ENCODE measurements at regions not wholly inside any gene's neighbourhood (a gene's known extent, or its start where the extent isn't known, plus 50 kb on each side); places are given as distances from the start of the nearest gene placed in this dataset.

DNA sequence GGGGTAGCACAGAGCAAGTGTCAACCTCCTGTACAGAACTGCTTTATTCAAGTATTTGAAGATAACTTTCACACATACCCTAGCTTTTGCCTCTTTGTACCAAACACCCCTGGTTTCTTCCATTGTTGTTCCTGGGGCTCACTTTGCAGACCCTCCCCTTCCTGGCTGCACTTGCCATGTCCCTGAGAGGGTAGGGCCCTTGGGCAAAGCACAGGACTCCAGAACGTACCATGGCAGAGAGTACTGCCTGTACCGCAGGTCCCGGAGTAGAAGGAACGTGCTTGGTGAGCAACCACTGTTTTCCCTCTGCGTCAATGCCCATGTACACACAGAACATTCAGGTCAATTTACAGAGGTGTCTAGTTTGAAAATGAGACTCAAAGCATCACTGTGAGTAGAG is 290.4 kb downstream of the EN1 start:
- DNase-seq = no peak

DNA sequence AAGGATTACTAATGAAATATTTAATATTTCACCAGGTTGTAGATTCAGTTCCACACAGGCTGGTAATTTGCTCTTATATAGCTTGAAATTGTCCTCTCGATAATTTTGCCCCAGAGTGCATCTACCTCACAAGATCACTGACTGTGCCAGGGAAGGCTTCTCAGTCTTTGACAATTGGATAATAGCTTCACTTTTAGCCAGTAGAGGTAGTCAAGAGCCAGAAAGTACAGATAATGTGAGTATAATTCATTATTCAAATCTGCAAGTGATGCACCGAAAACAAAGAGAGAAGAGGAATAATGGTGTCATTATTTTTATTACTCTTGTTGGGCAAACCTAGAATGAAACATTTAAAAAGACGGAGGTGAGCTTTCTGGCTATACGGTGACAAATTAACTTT is 292.8 kb downstream of the EN1 start:
- DNase-seq = no peak

DNA sequence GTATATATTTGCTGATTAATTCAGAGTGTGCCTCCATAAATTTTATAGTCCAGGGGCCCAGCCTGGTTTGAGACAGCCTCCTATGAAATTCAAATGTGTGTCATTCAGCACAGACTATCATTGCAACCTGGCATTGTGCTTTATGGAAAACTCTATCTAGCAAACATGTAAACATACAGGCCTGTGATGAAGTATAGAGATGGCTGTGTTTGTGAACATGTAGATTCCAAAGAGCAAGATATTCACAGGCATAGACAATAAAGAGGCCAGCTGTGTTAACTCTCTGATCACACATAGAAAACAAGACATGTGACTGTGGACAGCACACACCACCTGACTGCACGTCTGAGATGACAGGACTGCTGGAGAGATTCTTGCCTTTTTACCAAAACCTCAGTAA is 297.9 kb downstream of the EN1 start:
- DNase-seq = no peak

DNA sequence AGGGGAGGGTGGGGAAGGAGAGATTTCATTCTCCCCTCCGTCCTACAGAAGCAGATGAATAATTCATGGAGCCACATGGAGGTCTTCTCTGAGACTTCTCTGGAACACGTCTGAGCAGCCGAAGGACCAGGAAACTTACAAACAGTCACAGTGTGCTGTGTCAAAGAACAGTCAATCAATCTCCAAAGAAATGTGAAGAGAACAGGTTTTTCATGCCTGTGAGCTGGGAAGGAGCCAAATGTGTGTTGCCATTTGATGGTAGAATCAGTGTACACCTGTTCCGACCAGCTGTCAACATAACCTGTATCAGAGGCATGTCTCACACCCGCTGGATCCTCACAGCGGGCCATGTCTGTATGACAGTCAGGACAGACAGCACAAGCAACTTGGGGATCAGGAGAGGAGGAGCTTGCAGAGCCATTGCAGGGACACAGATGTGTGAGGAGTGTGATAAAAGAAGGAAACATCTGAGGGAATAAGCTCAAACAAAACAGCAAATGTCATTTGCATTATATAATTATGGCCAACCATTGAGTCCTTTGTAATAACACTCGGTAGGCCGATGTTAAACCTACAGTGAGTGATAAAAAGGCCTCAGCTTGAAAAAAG is 298.5 kb downstream of the EN1 start:
- no peak for DNase-seq

DNA sequence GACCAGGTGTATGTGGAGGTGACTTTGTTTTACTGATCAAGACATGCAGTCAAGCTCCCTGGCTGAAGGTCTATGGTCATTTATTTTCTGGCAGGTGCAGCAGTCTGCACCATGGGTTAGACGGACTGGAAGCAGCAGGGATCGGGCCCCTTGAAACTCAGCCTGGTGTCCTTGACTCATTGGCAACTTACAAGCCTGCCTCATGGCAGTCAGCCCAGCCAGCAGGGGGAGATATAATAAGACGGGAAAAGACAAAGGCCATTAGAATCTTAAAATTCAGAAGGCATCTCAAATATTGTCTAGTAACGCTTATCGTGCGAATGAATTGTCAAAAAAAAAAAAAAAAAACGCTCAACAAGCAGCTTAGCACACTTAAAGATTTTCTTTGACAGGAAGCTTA is 308.2 kb downstream of the EN1 start:
- DNase-seq = peak; percentile 56

DNA sequence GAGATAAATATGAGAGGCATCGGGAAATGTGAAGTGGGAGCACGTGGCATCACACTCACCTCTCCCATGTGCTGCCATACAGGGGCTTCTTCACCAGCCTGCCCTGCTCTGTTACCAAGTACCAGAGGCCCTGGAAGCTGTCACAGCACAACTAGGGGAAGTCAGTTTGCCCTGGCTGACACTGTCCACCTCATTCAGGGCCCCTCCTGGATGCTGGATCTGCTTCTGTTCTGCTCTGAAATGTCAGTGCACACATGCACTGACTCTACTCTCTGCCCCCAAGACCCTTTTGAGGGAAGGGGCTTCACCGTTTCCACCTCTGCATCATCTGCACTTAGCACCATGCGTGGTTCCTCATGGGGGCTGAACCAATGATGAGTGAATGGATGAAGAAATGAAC is 311.1 kb downstream of the EN1 start:
- DNase-seq = no peak

DNA sequence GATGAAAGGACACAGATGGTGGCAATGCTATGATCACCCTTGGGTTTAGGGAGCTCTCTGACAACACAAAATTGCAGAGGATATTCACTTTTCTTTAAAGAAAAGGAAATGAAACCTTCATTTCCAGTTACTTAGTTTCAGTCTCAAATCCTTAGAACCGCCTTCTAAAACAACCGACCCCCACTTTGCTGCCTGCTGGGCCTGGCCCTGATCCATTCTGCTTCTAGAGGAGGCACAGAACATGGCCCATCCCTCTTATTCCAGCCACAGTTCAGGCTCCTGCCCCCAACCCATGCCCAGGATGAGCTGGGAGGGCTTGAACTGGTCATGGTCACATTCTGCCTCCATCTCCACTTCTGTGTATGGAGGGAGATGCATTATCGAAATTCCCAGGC is 311.6 kb downstream of the EN1 start:
- no peak for DNase-seq

DNA sequence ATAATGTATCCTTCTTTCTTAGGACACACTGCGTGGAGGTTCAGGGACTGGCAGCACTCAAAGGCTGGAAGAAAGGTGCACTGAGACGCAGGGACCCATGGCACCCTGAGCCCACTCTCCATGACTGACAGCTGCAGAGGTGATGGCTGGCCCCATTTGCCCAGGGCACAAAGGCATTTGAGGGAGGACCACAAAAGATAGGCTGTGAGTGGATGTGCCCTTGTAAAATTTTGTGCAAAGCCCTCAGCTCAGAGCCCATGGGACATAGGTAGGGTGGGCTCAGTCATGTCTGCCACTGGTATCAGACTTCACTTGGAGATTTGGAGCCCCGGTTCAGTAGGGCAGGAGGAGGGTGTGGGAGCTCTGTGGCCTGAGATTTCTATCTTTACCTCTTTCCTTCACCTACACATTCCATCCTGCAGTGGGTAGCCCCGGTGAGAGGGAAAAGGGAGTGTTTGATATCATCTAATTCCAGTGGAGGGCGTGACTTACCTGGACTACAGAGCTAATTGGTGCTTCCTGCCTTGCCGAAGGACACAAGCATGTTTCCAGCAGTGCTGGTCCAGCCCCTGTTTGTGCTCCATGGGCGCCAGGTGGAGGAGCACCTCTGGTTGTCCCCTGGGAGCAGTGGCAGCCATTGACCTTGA is 312.2 kb downstream of the EN1 start:
- no peak for DNase-seq

DNA sequence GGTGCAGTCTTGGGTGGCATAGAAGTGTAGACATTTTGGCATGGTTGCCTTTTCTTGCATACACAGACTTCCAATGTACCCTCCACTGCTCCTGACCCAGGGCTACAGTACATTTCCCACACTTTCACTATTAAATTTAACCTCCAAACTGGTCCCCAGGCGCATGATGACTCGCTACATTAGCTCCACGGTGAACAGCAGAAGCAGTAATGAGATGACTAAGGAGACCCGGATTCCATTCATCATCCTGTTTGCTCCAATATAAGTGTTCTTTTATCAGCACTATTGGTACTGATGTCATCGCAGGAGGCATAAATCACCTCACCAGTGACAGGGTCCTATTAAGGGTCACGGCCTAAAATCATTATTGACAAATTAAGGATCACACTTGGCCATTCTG is 316.5 kb downstream of the EN1 start:
- DNase-seq = no peak

DNA sequence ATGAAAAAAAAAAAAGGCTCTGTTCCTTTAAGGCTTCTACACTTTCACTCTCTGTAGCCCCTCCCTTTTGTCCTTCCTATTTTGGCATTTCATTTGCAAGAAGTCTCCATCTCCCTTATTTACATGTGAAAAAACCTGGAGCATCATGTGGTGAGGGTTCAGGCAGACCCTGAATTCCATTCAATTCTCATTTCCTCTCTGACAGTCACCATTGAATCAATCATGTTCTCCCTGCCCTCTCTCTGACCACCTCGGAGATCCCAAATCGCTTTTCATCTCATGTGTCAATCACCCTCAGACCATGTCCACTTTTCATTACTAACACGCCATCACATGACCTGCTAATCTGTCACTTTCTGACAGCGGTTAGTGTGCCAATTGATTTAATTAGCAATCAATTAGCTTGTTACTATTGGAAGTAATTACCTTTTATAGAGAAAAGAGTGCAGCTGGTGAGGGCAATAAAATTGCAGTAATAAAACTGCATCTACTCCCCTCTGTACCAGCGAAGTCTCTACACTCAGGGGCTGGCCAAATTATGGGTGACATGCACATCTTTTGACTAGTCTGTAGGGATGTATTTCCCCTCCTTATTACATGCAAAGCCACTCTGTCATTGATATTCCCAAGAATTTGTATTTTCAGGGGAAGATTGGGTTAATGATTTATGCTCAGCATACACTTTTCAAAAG is 317.4 kb downstream of the EN1 start:
- DNase-seq = no peak

DNA sequence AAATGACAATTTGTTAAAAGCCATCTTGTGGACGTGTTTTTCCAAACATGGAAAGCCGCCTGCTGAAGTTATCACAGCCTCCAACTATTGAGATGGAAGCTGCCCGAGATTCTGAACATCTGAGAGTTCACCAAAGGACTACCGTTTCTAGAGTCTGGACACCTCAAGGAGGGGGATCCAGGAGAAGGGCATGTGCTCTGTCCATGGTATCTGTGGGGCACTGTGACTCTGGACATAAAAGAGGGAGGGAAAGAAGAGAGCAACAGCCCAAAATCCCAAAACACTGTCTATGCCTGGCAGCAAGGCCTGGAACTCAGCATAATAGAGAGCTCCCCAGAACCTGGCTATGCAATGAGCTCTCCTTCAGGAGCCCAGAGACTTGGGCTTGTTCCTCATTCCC is 319.9 kb downstream of the EN1 start:
- DNase-seq = no peak

DNA sequence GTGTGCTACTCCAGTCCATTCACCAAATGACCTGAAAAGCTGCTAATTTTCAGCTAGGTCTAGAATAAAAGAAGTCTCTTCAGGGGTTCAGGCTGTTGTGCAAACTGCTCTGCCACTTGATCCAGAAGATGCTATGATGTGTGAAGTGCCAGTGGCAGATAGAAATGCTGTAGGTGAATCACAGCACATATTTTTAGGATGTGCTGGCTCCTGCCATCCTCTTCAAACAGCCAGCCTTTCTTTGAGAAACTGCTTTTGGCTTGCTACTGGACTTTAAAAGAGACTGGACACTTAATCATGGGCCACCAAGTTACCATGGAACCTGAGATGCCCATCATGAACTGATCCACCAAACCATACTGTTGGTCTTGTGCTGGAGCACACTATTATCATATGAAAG is 322.1 kb downstream of the EN1 start:
- no peak for DNase-seq

DNA sequence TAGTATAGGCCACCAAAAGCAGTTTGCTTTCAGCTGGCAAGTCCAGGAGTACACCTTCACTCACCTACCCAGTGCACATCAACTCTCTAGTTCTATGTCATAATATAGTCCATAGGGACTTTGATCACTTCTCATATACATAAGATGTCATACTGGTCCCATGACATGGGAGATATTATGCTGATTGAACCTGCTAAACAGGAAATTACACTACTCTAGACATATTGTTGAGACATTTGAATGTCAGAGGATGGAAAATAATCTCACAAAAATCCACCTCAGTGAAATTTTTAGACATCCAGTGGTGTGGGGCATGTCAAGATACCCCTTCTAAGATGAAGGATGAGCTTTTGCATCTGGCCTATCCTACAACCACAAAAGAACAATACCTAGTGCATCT is 322.5 kb downstream of the EN1 start:
- no peak for DNase-seq

DNA sequence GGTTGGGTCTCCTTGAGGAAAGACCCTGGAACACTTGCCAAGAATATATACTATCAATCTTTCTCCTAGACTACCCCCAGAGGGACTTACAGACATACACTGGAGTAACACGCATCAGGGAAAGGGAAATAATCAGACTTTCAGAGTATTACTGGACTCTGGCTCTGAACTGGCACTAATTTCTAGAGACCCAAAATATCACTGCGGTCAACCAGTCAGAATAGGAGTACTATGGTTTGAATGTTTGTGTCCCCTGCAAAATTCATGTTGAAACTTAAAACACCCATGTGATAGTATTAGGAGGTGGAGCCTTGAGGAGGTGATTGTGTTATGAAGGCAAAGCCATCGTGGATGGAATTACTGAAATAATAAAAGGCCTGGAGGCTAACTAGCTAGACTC is 323.7 kb downstream of the EN1 start:
- DNase-seq = no peak

DNA sequence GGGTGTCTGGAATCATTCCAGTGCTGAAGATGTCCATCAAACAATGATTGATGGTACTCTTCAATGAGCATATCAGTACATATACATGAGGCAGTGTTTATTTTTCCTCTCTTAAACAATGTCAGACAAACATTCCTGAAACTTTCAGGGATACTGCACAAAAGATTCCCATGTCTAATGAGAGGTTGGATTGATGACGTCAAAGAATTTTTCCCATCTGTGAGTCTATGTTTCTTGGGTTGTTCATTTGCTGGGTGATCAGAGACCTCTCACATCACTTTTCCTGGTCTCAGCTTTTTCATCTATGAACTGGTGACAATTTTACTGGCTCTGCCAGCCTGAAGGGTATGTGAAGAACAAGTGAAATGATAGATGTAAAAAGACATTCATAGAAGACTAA is 325.5 kb downstream of the EN1 start:
- no peak for DNase-seq

DNA sequence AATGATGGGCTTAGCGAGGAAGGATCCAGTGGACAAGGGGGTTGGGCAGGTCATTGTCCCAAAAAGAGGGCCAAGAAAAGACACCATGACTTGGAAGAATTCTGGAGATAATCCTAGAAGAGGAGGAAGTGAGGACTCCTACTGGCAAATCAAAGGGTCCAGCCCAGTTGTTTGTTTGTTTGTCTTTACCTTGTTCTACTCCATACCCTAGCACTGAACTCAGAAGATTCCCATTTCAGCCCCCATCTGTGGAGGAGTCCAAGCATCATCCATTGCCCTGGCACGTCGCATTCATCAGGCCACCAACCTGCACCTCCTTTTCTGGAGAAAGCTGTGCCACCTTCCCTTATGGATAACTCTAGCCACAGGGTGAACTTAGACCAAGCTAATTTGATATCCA is 326.2 kb downstream of the EN1 start:
- no peak for DNase-seq

DNA sequence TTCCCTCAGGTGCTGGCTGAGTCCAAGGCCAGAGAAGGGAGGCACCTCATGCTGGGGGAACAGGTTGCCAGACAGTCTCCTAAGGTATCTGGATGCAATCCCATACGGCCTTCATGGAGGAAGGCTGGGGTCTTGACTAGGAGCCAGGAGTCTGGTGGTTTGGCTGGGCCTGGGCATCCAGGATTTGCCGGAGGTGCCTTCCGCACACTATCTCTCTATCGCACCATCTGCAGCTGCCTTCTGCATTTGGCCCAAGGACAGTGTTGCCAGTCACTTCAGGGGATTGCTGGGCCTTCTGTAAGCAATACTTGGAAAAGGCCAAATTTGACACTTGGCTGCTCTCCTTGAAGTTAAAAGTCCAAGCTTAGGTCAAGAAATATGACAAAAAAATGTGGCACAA is 327.2 kb downstream of the EN1 start:
- DNase-seq = no peak

DNA sequence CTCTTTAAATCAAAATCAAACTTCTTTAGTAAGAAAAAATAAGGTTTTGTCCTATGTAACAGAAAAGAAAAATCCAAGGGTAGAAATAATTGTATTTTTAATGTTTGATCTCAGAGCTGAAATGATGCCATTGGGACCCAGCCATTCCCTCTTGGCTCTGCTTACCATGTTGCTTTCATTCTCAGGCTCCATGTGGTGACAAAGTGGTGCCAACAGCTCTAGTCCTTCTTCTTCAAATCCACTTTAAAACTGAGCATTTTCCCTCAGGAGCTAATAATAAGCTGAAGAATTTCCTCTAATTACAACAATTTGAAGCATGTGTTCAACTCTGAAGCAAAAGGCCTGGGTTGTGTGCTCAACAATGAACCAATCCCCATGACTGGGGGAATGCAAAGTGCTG is 327.9 kb downstream of the EN1 start:
- DNase-seq = no peak

DNA sequence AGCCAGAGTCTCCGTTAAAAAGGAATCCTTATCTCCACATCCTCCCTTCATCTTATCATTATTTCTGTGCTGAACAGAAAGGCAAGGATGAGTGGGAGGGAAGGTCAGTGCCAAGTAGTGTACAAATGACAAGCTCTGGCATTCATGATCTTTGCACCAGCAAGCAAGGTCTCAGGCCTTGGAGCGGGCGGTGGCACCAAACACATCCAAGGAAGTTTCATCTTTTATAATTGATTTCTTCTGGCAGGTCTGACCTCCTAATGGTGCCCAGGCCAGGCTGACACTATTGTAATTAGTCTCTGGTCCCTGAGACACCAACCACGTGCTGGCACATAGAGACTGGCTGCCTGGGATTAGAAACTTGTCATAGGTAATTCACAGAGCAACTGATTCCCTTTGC is 336.6 kb downstream of the EN1 start:
- DNase-seq = no peak

DNA sequence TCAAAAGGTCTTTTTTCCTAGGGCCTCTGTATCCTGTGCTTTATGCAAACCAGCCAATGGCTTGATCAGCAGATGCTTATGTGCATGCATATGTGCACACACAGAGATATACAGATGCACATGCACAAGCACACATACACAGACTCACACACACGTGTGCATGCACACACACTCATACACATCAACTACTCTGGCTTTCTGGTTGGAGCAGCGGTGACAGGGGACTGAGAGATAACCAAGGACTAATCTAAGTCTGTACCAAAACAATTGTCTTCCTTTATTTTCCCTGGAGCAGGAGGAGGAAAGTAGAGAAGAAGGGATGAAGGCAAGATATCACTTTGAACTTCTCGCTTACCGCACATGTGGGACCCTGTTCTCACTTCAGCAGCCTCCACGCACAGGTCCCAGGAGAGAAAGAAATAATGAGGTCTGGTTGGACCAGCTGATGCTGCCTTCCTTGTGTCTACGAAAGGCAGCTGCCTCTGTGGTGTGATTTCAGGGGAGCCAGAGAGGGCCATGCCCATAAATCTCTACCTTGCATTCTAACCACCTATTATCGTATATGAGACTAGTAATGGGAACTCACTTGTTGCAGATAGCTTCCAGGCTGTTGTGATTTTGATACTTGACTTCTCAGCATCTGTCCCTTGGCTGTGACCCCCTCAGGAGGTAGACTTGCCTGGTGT is 338.0 kb downstream of the EN1 start:
- no peak for DNase-seq

DNA sequence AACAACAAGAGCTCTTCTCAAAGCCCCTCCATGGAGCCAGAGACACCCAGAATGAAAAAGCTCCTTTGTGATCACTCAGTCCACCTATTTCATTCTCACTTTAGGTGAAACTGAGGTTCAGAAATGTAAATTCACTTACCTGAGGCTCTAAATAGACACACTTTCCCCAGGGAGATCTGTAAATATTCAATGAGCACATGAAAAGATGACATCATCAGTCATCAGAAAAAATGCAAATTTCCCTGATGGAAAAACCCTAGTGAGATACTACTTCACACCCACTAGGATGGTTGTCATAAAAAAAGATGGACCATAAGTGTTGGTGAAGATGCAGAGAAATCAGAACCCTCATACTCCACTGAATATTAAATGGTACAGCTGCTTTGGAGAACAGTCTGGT is 339.2 kb downstream of the EN1 start:
- no peak for DNase-seq

DNA sequence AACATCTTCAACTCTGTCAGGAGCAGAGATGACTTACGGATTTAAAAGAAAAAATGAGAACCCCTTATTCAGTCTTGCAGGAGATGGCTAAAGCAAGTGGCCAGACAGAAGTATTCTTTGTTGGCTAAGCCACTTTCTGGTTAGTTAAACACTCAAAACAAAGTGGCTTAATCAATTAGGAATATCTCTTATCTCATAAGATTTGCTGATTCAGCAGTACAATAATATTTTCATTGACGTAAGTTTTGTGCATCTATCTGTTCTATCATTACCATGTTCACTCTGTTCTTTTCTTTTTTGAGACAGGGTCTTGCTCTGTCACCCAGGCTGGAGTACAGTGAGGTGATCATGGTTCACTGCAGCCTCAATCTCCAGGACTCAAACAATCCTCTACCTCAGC is 342.0 kb downstream of the EN1 start:
- DNase-seq = no peak

DNA sequence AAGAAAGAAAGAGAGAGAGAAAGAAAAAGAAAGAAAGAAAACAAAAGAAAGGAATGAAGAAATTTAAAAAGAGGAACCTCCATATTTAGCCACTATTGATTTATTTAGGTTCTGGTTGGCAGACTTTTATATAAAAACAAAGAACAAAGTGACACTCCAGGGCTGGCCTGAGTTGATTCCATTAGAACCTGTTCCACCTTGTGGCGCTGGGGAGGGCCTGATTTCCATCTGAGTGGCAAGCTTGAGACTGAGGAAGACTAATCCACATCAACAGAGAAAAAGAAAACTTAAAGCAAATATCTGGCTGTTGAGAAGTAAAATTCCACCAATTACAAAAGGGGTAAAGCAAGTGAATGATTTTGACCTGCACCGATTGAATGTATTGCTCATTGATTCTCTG is 345.3 kb downstream of the EN1 start:
- DNase-seq = no peak

DNA sequence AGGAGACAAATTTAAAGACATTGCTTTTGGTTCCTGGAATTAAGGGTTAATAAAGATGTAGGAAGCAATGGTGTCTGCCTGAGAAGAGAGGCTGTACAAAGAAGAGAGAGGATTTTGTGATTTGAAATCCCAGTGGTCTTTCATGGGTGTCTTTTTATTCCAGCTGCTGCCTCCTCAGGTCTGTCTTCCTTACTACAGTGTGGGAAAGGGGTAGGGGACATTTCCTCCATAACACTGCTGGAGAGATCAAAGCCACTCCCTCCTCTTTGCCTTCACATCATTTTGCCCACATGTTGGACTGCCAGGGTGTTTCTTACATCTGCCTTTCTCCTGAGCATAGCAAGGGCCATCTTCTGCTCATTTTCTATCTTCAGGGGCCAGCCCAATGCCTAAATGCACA is 348.5 kb downstream of the EN1 start:
- DNase-seq = no peak
